Prostate gland (tissue), 2 donors: ENCODE measurements at regions not wholly inside any gene's neighbourhood (a gene's known extent, or its start where the extent isn't known, plus 50 kb on each side); places are given as distances from the start of the nearest gene placed in this dataset.

ENCODE experiments used
- CTCF ChIP-seq, 4 experiments: fragments of 200-600 bp in 2 of 4; fragments of 450-650 bp in 2 of 4; sonication (generic) in 2 of 4; IDR thresholded peaks; 1 replicate in 3 of 4; 2 replicates in 1 of 4; pipeline ENCODE4 v1.5.1; 2016 to 2019; ENCODE audit warnings: antibody characterized with exemption in 4 of 4, mild to moderate bottlenecking in 2 of 4, moderate library complexity in 2 of 4
- POLR2A ChIP-seq: fragments of 450-650 bp; IDR thresholded peaks from one replicate; pipeline ENCODE4 v1.6.1; 2016; ENCODE audit warnings: antibody characterized with exemption, mild to moderate bottlenecking
- POLR2AphosphoS5 ChIP-seq: sonication (generic); formaldehyde crosslinking; IDR thresholded peaks from one replicate; pipeline ENCODE4 v1.6.1; 2017; ENCODE audit warnings: antibody characterized with exemption

GRCh38 chr6:119791736-119792135, 442.2 kb upstream of the MAN1A1 start:
- TF ChIP-seq CTCF (IDR thresholded peaks at IDR 0.05) (no peak), POLR2A (no peak), POLR2AphosphoS5 (no peak)
